C4-2B (cell line): ENCODE measurements at regions not wholly inside any gene's neighbourhood (a gene's known extent, or its start where the extent isn't known, plus 50 kb on each side); places are given as distances from the start of the nearest gene placed in this dataset.

Experiments used
- CTCF ChIP-seq: fragments of 450-650 bp; conservative IDR thresholded peaks from 2 replicates; pipeline ENCODE4 v1.5.1; 2017; ENCODE audit warnings: mild to moderate bottlenecking
- ZFX ChIP-seq: fragments of 450-650 bp; IDR thresholded peaks from 2 replicates; pipeline ENCODE4 v1.6.1; 2017

GRCh38 chr7:12951397-12951801 is 264.0 kb downstream of the ARL4A start:
- no peak for TF ChIP-seq CTCF
- TF ChIP-seq ZFX = no peak
